COR-L47 (cell line): ENCODE measurements at regions not wholly inside any gene's neighbourhood (a gene's known extent, or its start where the extent isn't known, plus 50 kb on each side); places are given as distances from the start of the nearest gene placed in this dataset.
A peak's percentile ranks its signal among the peaks of the same experiment; 100 is the strongest.
"Not testable (repeated sequence)": the region's sequence is repeated elsewhere in the genome, so short reads cannot be mapped to it uniquely, and the experiment has no call there.

ENCODE experiments used
- DNase-seq: peaks from one replicate; lab custom pipeline; 2025; lab: John Stamatoyannopoulos, UW

GRCh38 chr2:238502088-238502810 lies 75.5 kb downstream of the ASB1 start:
- no peak for DNase-seq

GRCh38 chr2:238502956-238503791 lies 76.4 kb downstream of the ASB1 start:
- no peak for DNase-seq

- DNase-seq, result peak; percentile 79
These were observed 77.6 kb downstream of the ASB1 start for GRCh38 chr2:238504181-238504931.

- DNase-seq, result no peak
These were observed 78.6 kb downstream of the ASB1 start for GRCh38 chr2:238505119-238505891.

GRCh38 chr2:238505892-238506280 lies 79.2 kb downstream of the ASB1 start:
- no peak for DNase-seq

- DNase-seq, result no peak
These were observed 79.8 kb downstream of the ASB1 start for GRCh38 chr2:238506371-238507068.

- no peak for DNase-seq
These were observed 81.1 kb downstream of the ASB1 start for GRCh38 chr2:238507836-238508235.

GRCh38 chr2:238509151-238509835 lies 82.6 kb downstream of the ASB1 start:
- peak; percentile 19 for DNase-seq

GRCh38 chr2:238509903-238510302 lies 83.2 kb downstream of the ASB1 start:
- DNase-seq, result no peak

- DNase-seq, result no peak
These were observed 84.3 kb downstream of the ASB1 start for GRCh38 chr2:238510911-238511613.

GRCh38 chr2:238511614-238511950 lies 84.9 kb downstream of the ASB1 start:
- DNase-seq, result no peak

GRCh38 chr2:238512247-238512867 lies 85.6 kb downstream of the ASB1 start:
- DNase-seq, result no peak

- no peak for DNase-seq
These were observed 86.6 kb downstream of the ASB1 start for GRCh38 chr2:238513346-238513745.

GRCh38 chr2:238514024-238514423 lies 87.3 kb downstream of the ASB1 start:
- DNase-seq, result not testable (repeated sequence)

GRCh38 chr2:238515377-238515776 lies 88.7 kb downstream of the ASB1 start:
- no peak for DNase-seq

- no peak for DNase-seq
These were observed 90.5 kb downstream of the ASB1 start for GRCh38 chr2:238517209-238517608.

- DNase-seq, result no peak
These were observed 91.6 kb downstream of the ASB1 start for GRCh38 chr2:238518172-238518820.

GRCh38 chr2:238518821-238519186 lies 92.1 kb downstream of the ASB1 start:
- DNase-seq, result no peak

GRCh38 chr2:238520359-238520886 lies 93.7 kb downstream of the ASB1 start:
- no peak for DNase-seq
